ENCODE measurements at regions not wholly inside any gene's neighbourhood (a gene's known extent, or its start where the extent isn't known, plus 50 kb on each side); places are given as distances from the start of the nearest gene placed in this dataset.

DNA sequence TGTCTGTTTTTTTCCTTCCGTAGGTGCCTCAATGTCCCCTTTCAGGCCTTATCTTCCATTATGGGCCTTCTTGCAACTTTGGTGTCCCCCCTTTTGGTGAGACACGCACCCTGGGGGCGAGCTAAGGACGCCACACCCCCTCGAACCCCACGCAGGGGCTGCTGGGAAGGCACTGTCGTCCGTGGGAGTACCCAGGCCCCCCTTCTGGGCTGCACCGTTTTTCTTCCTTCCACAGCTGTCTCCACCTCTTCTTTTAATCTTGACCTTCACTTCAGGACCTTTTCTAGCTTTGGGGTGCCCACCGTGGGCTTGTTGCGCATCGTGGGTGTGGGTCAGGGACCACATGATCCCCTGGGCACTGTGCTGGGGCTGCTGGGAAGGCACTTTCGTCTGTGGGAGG is 271.8 kb downstream of the ALG10 start:
- no peak for DNase-seq

DNA sequence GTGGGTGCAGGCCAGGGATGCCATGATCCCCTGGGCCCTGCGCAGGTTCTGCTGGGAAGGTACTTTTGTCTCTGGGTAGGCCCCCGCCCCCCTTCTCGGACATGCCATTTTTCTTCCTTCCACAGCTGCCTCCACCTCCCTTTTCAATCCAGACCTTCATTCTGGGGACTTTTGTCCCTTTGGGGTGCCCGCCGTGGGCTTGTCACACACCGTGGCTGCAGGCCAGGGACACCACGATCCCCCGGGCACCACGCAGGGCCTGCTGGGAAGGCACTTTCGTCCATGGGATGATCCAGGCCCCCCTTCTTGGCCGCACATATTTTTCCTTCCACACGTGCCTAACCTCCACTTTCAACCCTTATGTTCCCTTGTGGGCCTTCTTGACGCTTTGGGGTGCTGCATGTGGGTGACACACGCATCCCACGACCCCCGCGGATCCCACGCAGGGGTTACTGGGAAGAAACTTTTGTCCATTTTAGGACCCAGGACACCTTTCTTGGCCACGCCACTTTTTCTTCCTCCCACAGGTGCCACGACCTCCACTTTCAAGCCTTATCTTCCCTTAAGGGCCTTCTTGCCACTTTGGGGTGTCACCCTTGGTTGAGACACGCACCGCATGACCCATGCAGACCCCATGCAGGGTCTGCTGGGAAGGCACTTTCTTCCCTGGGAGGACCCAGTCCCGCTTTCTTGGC is 272.5 kb downstream of the ALG10 start:
- no peak for DNase-seq

DNA sequence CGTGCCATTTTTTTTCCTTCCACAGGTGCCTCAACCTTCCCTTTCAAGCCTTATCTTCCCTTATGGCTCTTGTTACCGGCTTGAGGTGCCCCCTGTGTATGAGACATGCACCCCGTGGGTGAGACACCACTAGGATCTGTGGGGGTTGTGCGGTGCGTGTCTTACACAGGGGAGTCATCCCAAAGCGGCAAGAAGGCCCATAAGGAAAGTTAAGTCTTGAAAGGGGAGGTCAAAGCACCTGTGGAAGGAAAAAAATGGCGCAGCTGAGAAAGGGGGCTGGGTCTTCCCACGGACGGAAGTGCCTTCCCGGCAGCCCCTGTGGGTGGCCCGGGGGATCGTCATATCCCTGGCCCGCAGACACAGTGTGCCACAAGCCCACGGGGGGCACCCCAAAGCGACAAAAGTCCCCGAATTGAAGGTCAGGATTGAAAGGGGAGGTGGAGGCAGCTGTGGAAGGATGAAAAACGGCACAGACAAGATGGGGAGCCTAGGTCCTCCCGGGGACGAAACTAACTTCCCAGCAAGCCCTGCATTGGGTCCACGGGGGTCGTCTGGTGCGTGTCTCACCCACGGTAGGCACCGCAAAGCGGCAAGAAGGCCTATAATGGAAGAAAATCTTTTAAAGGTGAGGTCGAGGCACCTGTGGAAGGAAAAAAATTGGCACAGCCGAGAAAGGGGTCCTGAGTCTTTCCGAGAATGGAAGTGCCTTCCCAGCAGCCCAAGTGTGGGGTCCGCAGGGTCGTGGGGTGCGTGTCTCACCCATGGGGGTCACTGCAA is 273.3 kb downstream of the ALG10 start:
- DNase-seq = no peak

DNA sequence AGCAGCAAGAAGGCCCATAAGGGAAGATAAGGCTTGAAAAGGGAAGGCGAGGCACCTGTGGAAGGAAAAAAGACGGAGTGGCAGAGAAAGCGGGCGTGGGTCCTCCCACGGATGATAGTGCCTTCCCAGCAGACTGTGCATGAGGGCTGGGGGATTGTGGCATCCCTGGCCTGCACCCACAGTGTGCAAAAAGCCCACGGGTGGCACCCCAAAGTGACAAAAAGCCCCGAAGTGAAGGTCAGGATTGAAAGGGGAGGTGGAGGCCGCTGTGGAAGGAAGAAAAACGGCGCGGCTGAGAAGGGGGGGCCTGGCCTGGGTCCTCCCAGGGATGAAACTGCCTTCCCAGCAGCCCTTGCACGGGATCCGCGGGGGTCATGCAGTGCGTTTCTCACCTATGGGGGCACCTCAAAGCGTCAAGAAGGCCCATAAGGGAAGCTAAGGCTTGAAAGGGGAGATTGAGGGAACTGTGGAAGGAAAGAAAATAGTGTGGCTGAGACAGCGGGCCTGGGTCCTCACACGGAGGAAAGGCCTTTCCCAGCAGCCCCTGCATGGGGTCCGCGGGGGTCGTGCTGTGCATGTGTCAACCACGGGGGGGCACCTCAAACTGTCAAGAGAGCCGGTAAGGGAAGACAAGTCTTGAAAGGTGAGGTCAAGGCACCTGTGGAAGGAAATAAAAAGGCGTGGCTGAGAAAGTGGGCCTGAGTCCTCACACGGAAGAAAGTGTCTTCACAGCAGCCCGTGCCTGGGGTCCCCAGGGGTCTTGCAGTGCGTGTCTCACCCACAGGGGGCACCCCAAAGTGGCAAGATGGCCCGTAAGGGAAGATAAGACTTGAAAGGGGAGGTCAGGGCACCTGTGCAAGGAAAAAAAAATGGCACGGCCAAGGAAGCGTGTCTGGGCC is 274.1 kb downstream of the ALG10 start:
- DNase-seq = no peak

DNA sequence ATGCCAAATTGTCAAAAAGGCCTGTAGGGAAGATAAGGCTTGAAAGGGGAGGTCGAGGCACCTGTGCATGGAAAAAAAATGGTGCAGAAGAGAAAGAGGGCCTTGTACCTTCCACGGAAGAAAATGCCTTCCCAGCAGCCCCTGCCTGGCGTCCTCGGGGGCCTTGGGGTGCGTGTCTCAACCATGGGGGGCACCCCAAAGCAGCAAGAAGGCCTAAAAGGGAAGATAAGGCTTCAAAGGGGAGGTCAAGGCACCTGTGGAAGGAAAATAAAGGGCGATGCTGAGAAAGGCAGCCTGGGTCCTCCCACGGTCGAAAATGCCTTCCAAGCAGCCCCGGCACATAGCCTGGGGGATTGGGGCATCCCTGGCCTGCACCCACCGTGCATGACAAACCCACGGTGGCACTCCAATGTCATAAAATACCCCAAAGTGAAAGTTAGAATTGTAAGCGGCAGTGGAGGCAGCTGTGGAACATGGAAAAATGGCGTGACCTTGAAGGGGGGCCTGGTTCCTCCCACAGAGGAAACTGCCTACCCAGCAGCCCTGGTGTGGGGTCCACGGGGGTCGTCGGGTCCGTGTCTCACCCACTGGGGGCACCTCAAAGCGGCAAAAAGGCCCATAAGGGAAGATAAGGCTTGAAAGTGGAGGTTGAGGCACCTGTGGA is 275.0 kb downstream of the ALG10 start:
- no peak for DNase-seq

DNA sequence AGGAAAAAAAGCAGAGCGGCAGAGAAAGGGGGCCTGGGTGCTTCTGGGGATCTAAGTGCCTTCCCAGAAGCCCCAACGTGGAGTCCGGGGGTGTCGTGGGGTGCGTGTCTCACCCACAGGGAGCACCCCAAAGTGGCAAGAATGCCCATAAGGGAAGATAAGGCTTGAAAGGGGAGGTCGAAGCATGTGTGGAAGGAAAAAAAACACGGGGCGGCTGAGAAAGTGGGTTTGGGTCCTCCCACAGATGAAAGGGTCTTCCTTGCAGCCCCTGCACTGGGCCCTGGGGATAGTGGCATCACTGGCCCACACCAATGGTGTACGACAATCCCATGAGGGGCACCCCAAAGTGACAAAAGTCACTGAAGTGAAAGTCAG is 275.5 kb downstream of the ALG10 start:
- no peak for DNase-seq

DNA sequence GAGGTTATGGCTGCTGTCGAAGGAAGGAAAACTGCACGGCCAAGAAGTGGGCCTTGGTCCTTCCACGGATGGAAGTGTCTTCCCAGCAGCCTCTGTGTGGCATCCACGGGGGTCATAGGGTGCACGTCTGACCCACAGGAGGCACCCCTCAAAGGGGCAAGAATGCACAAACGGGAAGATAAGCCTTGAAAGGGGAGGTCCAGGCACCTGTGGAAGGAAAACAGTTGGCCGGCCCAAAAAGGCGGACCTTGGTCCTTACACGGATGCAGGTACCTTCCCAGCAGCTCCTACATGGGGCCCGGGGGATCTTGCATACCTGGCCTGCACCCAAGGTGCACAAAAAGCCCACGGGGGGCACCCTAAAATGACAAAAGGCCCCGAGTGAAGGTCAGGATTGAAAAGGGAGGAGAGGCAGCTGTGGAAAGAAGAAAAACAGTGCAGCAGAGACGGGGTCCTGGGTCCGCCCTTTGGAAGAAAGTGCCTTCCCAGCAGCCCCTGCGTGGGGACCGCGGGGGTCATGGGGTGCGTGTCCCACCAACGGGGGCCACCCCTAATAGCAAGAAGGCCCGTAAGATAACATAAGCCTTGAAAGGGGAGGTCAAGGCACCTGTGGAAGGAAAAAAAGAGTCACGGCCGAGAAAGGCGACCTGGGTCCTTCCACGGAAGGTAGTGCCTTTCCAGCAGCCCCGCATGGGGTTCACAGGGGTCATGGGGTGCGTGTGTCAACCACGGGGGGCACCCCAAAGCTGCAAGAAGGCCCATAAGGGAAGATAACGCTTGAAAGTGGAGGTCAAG is 276.1 kb downstream of the ALG10 start:
- no peak for DNase-seq

DNA sequence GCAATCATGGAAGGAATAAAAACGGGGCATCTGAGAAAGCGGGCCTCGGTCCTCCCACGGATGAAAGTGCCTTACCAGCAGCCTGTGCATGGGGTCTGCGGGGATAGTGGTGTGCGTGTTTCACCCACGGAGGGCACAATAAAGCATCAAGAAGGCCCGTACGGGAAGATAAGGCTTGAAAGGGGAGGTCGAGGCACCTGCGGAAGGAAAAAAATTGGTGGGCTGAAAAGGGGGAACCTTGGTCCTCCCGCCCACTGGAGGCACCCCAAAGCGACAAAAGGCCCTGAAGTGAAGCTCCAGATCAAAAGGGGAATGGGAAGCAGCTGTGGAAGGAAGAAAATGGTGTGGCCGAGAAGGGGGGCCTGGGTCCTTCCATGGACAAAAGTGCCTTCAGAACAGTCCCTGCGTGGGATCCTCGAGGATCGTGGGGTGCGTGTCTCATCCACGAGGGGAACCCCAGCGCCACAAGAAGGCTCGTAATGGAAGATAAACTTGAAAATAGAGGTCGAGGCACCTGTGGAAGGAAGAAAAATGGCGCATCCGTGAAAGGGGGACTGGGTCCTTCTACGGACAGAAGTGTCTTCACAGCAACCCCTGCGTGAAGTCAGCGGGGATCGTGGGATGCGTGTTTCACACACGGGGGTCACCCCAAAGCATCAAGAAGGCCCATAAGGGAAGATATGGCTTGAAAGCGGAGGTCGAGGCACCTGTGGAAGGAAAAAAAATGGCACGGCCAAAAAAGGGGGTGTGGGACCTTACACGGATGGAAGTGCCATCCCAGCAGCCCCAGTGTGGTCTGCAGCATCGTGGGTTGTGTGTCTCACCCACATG is 276.9 kb downstream of the ALG10 start:
- DNase-seq = no peak

DNA sequence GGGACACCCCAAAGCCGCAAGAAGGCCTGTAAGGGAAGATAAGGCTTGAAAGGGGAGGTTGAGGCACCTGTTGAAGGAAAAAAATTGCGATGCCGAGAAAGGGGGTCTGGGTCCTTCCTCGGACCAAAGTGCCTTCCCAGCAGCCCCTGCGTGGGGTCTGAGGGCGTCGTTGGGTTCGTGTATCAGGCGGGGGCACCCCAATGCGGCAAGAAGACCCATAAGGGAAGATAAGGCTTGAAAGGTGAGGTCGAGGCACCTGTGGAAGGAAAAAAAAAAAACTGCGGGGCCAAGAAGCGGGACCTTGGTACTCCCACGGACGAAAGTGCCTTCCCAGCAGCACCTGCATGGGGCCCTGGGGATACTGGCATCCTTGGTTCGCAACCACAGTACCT is 277.5 kb downstream of the ALG10 start:
- DNase-seq = no peak

DNA sequence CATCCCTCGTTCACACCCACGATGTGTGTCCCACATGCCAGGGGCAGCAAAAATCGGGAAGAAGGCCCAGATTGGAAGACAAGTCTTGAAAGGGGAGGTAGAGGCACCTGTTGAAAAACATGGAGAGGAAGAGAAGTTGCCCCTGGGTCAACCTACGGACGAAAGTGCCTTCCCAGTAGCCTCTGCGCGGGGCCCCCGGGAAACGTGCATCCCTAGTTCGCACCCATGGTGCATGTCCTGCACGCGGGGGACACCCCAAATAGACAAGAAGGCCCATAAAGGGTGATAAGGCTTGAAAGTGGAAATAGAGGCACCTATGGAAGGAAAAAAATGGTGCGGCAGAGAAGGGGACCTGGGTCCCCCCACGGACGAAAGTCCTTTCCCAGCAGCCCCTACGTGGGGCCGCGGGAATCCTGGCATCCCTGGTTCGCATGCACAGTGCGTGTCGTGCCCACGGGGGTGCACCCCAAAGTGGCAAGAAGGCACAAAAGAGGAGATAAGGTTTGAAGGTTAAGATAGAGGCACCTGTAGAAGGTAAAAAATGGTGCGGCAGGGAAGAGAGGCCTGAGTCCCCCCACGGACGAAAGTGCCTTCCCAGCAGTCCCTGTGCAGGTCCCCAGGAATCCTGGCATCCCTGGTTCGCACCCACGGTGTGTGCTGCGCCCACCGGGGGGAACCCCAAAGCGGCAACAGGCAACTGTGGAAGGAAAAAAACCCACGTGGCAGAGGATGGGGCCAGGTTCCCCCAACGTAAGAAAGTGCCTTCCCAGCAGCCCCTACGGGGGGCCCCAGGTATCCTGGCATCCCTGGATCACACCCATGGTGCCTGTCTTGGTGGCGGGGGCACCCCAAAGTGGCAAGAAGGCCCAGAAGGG is 278.3 kb downstream of the ALG10 start:
- DNase-seq = no peak

DNA sequence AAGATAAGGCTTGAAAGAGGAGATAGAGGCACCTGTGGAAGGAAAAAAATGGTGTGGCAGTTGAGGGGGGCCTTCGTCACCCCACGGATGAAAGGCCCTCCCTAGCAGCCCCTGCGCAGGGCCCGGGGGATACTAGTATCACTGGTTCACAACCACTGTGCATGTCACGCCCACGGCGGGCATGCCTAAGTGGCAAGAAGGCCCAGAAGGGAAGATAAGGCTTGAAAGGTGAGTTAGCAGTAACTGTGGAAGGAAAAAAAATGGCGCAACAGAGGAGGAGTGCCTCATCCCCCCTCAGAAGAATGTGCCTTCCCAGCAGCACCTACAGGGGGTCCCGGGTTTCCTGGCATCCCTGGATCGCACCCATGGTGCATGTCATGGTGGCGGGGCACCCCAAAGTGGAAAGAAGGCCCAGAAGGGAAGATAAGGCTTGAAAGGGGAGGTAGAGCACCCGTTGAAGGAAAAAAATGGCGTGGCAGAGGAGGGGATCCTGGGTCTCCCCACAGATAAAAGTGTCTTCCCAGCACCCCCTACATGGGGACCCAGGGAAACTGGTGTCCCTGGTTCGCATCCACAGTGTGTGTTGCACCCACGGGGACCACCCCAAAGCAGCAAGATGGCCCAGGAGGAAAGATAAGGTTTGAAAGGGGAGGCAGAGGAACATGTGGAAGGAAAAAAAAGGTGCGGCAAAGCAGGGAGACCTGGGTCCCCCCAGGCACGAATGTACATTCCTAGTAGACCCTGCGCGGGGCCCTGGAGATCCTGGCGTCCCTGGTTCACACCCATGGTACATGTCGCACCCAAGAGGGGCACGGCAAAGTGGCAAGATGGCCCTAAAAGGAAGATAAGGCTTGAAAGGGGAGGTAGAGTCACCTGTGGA is 279.2 kb downstream of the ALG10 start:
- no peak for DNase-seq

DNA sequence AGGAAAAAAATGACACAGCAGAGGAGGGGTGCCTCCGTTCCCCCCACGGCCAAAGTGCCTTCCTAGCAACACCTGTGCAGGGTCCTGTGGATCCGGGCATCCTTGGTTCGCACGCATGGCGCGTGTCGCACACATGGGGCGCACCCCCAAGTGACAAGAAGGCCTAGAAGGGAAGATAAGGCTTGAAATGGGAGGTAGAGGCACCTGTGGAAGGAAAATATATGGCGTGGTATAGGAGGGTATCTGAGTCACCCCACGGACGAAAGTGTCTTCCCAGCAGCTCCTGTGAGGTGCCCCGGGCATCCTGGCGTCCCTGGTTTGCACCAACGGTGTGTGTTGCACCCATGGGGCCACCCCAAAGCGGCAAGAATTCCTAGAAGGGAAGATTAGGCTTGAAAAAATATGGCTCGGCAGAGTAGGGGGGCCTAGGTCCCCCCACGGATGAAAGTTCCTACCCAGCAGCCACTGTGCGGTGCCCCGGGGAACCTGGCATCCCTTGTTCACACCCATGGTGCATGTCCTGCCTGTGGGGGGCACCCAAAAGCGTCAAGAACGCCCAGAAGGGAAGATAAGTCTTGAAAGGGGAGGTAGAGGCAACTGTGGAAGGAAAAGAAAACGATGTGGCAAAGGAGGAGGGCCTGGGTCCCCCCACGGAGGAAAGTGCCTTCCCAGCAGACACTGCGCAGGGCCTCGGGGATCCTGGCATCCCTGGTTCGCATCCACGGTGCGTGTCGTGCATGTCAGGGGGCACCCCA is 280.0 kb downstream of the ALG10 start:
- DNase-seq = no peak

DNA sequence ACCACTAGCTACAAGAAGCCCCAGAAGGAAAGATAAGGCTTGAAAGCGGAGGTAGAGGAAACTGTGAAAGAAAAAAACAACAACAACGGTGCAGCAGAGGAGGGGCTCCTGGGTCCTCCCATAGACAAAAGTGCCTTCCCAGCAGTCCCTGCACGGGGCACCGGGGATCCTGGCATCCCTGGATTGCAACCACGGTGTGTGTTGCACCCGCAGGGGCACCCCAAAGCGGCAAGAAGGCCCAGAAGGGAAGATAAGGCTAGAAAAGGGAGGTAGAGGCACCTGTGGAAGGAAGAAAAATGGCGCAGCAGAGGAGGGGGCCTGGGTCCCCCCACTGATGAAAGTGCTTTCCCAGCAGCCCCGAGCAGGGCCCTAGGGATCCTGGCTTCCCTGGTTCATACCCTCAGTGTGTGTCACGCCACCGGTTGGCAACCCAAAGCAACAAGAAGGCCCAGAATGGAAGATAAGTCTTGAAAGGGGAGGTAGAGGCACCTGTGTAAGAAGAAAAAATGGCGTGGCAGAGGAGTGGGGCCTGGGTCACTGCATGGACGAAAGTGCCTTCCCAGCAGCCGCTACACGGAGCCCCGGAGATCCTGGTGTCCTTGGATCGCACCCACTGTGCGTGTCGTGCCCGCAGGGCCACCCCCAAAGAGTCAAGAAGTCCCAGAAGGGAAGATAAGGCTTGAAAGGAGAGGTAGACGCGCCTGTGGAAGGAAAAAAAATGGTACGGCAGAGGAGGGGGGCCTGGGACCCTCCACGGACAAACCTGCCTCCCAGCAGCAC is 281.0 kb downstream of the ALG10 start:
- DNase-seq = no peak

DNA sequence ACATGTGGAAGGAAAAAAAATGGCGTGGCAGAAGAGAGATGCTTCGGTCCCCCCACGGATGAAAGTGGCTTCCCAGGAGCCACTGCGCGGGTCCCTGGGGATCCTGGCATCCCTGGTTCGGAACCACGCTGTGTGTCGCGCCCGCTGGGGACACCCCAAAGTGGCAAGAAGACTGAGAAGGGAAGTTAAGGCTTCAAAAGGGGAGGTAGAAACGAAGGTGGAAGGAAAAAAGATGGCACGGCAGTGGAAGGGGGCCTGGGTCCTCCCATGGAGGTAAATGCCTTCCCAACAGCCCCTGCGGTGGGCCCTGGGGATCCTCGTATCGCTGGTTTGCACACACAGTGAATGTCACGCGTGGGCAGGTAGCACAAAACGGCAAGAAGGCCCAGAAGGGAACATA is 281.7 kb downstream of the ALG10 start:
- no peak for DNase-seq

DNA sequence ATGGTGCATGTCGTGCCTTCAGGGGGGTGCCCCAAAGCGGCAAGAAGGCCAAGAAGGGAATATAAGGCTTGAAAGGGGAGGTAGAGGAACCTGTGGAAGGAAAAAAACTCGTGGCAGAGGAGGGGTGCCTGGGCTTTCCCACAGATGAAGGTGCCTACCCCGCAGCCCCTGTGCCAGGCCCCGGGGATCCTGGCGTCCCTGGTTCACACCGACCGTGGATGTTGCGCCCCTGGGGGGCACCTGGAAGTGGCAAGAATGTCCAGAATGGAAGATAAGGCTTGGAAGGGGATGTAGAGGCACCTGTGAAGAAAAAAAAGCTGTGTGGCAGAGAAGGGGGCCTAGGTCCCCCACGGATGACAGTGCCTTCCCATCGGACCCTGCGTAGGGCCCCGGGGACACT is 282.2 kb downstream of the ALG10 start:
- no peak for DNase-seq

DNA sequence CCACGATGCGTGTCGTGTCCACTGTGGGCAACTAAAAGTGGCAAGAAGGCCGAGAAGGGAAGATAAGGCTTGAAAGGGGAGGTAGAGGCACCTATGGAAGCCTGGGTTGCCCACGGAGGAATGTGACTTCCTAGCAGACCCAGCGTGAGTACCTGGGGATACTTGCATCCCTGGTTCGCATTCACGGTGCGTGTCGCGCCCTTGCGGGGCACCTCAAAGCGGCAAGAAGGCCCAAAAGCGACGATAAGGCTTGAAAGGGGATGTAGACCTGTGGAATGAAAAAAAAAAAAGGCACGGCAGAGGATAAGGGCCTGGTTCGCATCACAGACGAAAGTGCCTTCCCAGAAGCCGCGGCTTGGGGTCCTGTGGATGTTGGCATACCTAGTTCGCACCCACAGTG is 282.9 kb downstream of the ALG10 start:
- DNase-seq = no peak

DNA sequence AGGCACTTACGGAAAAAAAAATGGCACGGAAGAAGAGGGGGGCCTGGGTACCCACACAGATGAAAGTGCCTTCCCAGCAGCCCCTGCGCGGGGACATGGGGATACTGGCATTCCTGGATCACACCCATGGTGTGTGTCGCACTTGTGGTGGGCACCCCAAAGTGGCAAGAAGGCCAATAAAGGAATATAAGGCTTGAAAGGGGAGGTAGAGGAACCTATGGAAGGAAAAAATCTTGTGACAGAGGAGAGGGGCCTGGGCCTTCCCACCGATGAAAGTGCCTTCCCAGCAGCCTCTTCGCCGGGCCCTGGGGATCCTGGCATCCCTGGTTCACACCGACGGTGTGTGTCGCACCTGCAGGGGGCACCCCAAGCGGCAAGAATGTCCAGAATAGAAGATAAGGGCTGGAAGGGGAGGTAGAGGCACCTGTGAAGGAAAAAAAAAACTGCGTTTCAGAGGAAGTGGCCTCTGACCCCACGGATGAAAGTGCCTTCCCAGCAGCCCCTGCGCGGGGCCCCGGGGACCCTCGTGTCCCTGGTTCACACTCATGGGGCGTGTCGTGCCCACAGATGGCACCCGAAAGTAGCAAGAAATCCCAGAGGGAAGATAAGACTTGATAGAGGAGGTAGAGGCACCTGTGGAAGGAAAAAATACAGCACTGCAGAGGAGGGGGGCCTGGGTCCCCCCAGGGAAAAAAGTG is 284.0 kb downstream of the ALG10 start:
- DNase-seq = no peak
